ENCODE measurements at regions not wholly inside any gene's neighbourhood (a gene's known extent, or its start where the extent isn't known, plus 50 kb on each side); places are given as distances from the start of the nearest gene placed in this dataset.

DNA sequence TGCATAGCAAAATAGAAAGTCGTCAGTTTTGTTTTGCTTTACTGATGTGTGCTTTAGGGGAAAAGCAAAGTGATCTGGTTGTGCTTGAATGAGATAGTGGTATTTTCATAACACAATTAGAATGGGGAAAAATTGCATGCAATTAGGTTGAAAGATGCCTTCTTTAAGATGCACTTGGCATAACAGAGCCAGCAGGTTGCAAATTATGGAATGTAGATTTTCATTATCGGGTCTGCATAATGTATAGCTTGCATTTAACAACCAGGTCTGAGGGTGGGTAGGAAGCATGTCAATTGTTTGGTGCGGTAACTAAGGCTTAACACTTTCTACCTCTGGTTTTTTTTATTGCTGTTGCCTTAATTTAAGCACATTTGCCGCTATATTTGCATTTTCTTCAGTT is 370.7 kb upstream of the MCTP2 start:
- TF ChIP-seq, protein P1, sequence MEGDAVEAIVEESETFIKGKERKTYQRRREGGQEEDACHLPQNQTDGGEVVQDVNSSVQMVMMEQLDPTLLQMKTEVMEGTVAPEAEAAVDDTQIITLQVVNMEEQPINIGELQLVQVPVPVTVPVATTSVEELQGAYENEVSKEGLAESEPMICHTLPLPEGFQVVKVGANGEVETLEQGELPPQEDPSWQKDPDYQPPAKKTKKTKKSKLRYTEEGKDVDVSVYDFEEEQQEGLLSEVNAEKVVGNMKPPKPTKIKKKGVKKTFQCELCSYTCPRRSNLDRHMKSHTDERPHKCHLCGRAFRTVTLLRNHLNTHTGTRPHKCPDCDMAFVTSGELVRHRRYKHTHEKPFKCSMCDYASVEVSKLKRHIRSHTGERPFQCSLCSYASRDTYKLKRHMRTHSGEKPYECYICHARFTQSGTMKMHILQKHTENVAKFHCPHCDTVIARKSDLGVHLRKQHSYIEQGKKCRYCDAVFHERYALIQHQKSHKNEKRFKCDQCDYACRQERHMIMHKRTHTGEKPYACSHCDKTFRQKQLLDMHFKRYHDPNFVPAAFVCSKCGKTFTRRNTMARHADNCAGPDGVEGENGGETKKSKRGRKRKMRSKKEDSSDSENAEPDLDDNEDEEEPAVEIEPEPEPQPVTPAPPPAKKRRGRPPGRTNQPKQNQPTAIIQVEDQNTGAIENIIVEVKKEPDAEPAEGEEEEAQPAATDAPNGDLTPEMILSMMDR (IDR thresholded peaks at IDR 0.05): no peak
- no peaks in the 10 kb centered on the region for H3K9me3 Mint-ChIP-seq
- intact Hi-C loops (cut with micrococcal nuclease): no loop called here
- H3K4me3 Mint-ChIP-seq: no peak overlapping the region
- ATAC-seq (no peak), DNase-seq (no peak)
- ChIA-PET CTCF (no interaction called here), POLR2A (no interaction called here)
- H3K36me3 Mint-ChIP-seq (ENCODE audit: low read depth): no peaks in the 10 kb centered on the region
- H3K27ac Mint-ChIP-seq: no peak overlapping the region
- H3K4me1 Mint-ChIP-seq (ENCODE audit: low read depth): peaks cover 12% of the 10 kb centered on the region
- H3K27me3 Mint-ChIP-seq: peaks cover 24% of the 10 kb centered on the region

DNA sequence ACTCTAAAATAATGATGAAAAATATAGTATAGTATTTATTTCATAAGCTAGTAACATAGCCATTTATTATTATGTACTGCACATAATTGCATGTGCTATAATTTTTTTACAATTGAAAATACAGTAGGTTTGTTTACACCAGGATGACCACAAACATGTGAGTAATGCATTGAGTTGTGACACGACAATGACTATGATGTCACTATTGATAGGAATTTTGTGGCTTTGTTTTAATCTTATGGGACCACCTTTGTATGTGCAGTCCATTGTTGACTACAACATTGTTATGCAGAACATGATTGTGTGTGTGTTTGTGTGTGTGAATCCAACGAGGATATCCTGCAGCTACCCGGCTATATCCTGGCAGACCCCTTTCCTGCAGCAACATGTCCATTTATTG is 372.2 kb upstream of the MCTP2 start:
- DNase-seq (no peak), ATAC-seq (no peak)
- TF ChIP-seq, protein P1 (IDR thresholded peaks at IDR 0.05): no peak
- intact Hi-C loops (cut with micrococcal nuclease): no loop called here
- ChIA-PET CTCF (no interaction called here), POLR2A (interaction anchor here (0.9 kb wide), 1 partner anchor 11 kb away, joined by 3 read pairs; no protein-coding TSS in a partner anchor)
- Mint-ChIP-seq H3K27me3 (peaks cover 21% of the 10 kb centered on the region), H3K4me1 (ENCODE audit: low read depth) (peaks cover 12% of the 10 kb centered on the region), H3K36me3 (ENCODE audit: low read depth) (no peaks in the 10 kb centered on the region), H3K4me3 (no peak overlapping the region), H3K9me3 (no peaks in the 10 kb centered on the region), H3K27ac (no peak overlapping the region)

DNA sequence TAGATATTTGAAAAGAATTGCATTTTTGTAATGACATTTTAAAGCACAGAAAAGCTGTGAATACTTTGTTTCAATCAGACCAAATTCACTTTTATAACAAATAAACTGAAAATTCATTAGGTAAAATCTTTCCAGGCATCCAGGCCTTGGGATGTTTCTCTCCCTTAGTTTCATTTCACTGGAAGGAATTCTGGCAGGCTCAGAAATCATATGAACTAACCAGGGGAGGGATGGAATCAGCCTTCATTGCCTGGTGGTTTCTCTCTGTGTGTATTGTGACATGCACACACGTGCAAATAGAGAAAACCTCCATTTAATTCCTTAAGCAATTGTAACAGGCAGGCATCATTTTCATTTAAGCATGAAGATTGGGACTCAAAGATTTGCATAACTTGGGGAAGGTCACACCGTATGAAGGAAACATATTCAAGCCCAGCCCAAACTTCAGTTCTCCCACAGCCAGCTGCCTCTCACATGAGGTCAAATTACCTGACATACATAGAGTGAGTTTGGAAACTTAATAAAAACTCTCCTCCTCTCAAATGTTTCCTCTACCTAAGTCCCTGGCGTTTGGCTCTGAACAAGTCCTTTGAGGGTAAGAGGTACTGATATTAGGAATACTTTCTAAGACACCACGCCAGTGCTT is 376.1 kb upstream of the MCTP2 start:
- Mint-ChIP-seq H3K9me3 (no peaks in the 10 kb centered on the region), H3K4me1 (ENCODE audit: low read depth) (no peaks in the 10 kb centered on the region), H3K4me3 (no peak overlapping the region), H3K27me3 (peaks cover 5% of the 10 kb centered on the region), H3K36me3 (ENCODE audit: low read depth) (no peaks in the 10 kb centered on the region), H3K27ac (no peak overlapping the region)
- DNase-seq: no peak
- ChIA-PET CTCF (no interaction called here), POLR2A (no interaction called here)
- ATAC-seq: no peak
- intact Hi-C loops (cut with micrococcal nuclease): no loop called here
- TF ChIP-seq, protein P1 (IDR thresholded peaks at IDR 0.05): no peak

DNA sequence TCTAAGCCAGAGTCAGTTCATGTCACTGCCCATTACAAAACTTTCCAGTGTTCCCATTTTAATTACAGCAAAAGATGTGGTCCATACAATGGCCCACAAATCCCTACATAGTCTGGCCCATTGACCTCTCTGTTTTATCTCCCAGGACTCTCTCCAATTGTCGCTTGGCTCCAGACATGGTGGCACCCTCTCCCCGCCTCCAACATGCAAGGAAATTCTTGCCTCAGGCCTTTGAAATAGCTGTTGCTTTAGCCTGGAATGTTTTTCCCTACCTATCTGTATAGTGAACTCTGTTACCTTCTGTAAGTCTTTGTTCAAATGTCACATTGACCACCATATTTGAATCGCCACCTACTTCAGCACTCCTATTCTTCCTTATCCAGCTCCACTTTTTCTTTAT is 377.3 kb upstream of the MCTP2 start:
- peaks cover 4% of the 10 kb centered on the region for H3K27me3 Mint-ChIP-seq
- H3K4me1 Mint-ChIP-seq (ENCODE audit: low read depth): no peaks in the 10 kb centered on the region
- no peaks in the 10 kb centered on the region for H3K9me3 Mint-ChIP-seq
- TF ChIP-seq, protein P1 (IDR thresholded peaks at IDR 0.05): no peak
- intact Hi-C loops (cut with micrococcal nuclease): no loop called here
- H3K4me3 Mint-ChIP-seq: no peak overlapping the region
- POLR2A ChIA-PET: interaction anchor here (1.2 kb wide), 1 partner anchor 14 kb away, joined by 4 read pairs; no protein-coding TSS in a partner anchor
- no peak for ATAC-seq
- no peak overlapping the region for H3K27ac Mint-ChIP-seq
- CTCF ChIA-PET: interaction anchor here (1.4 kb wide), 1 partner anchor 16 kb away, joined by 3 read pairs; no protein-coding TSS in a partner anchor
- H3K36me3 Mint-ChIP-seq (ENCODE audit: low read depth): no peaks in the 10 kb centered on the region
- no peak for DNase-seq

DNA sequence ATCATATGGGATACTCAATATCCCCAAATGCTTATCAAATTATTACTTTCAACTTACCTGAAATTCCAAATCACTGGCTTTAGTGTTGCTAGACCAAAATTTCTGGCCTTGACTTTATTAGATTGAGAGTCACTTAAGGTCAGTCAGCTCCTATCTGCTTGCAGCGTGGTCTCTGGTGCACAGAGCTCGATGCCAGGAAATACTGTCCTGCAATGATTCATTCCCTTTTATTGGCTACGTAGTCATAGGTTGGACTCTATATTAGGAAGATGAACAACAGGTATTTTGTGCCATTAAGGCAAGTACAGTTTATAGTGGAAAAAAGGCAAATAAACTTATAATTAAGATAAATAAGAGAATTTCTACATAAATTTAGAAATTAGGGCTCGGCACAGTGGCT is 378.6 kb upstream of the MCTP2 start:
- DNase-seq: no peak
- Mint-ChIP-seq H3K9me3 (no peaks in the 10 kb centered on the region), H3K4me1 (ENCODE audit: low read depth) (no peaks in the 10 kb centered on the region), H3K27me3 (peaks cover 4% of the 10 kb centered on the region), H3K27ac (no peak overlapping the region), H3K4me3 (no peak overlapping the region), H3K36me3 (ENCODE audit: low read depth) (no peaks in the 10 kb centered on the region)
- ChIA-PET POLR2A (no interaction called here), CTCF (no interaction called here)
- TF ChIP-seq, protein P1 (IDR thresholded peaks at IDR 0.05): no peak
- no peak for ATAC-seq
- intact Hi-C loops (cut with micrococcal nuclease): no loop called here
